Kidney (tissue), 13 donors: ENCODE measurements at regions not wholly inside any gene's neighbourhood (a gene's known extent, or its start where the extent isn't known, plus 50 kb on each side); places are given as distances from the start of the nearest gene placed in this dataset.
A peak's percentile ranks its signal among the peaks of the same experiment; 100 is the strongest.

Experiments used
- DNase-seq, 5 donors: peaks; one replicate each; pipeline ENCODE4 v3.0.0-alpha.2; 2013 to 2020
- FAIRE-seq: peaks from 2 replicates; lab custom pipeline; 2012; peaks lifted over from hg19 to GRCh38; lab: Jason Lieb, UNC
- H3K27ac ChIP-seq, 2 donors: one replicate each; pipeline ENCODE4 v1.7.0; 2013; ENCODE audit warnings: low read depth in 2 of 2, low read length in 2 of 2, inconsistent platforms in 1 of 2
- H3K27me3 ChIP-seq: one replicate; pipeline ENCODE4 v1.7.1; 2013; ENCODE audit warnings: low read length, inconsistent platforms; ENCODE audit not compliant: control insufficient read depth, insufficient read depth
- H3K36me3 ChIP-seq, 3 donors: one replicate each; pipeline versions ENCODE4 v1.7.0 to v1.7.1; 2013; ENCODE audit warnings: low read length in 3 of 3, control low read depth in 1 of 3, inconsistent platforms in 1 of 3; ENCODE audit not compliant: insufficient read depth in 3 of 3, control insufficient read depth in 2 of 3
- H3K4me1 ChIP-seq, 3 donors: one replicate each; pipeline versions ENCODE4 v1.7.0 to v1.7.1; 2013; ENCODE audit warnings: low read length in 3 of 3, inconsistent platforms in 1 of 3, low read depth in 1 of 3; ENCODE audit not compliant: control insufficient read depth in 2 of 3, insufficient read depth in 2 of 3
- H3K4me3 ChIP-seq, 3 donors: one replicate each; pipeline versions ENCODE4 v1.7.0 to v1.8.1; 2013; ENCODE audit warnings: low read length in 3 of 3, control low read depth in 1 of 3, inconsistent platforms in 1 of 3
- H3K9ac ChIP-seq, 3 donors: one replicate each; pipeline versions ENCODE4 v1.7.0 to v1.7.1; 2013; ENCODE audit warnings: low read length in 3 of 3, control low read depth in 1 of 3, inconsistent platforms in 1 of 3
- H3K9me3 ChIP-seq, 3 donors: one replicate each; pipeline versions ENCODE4 v1.7.0 to v1.7.1; 2013; ENCODE audit warnings: low read length in 3 of 3, control low read depth in 1 of 3, inconsistent platforms in 1 of 3; ENCODE audit not compliant: control insufficient read depth in 2 of 3, insufficient read depth in 1 of 3
- CTCF ChIP-seq: IDR thresholded peaks from 3 replicates; pipeline ENCODE4 v1.5.1; 2012; ENCODE audit warnings: mild to moderate bottlenecking, moderate library complexity, borderline replicate concordance; ENCODE audit not compliant: insufficient read depth; ENCODE audit errors: extremely low read depth
- intact Hi-C: fragments of 100-400 bp; cut with DNase I; formaldehyde crosslinking; loops from one replicate; pipeline ENCODE4 v1.11.1; 2022
- donor health status: control.
- donor health status: control.
- donor health status: control.
- donor health status: control.
- donor health status: control.
- donor health status: DM: yes; HTN: yes; CAD: no.
- donor health status: Normal renal cell carcinoma (clear cell type).

DNA sequence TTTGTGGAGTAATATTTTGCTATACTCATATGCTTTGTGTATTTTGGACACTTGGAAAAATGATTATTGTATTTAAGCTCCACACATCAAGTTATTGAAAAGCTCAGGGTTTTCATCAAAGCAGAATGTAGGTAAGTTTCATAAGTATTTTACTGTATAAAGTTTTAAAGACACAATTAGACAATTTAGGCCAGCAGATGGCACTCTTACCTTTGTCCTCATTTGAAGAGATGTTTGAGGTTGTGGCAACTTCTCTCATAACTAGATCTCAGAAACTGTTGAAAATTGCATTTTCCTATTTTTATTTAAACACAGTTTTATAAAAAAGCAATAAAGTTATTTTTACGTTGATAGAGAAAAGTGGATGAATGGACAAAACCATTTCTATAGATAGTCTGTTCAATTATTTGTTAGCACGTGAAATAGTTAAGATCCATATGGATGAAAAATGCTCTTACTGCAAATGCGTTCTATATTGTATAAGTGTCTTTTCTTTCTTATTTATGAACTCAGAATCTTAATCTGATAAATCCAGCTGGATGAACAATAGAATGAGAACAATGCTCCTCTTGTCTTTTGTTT, 300.0 kb downstream of the AEBP2 start:
- DNase-seq (peak in 3 of 5 donors; percentile 27 to 91 (median 82)), FAIRE-seq (peak; percentile 98)
- intact Hi-C loops = no loop called here
- no peak overlapping the region for H3K27ac ChIP-seq
- H3K36me3 ChIP-seq = no peaks in the 10 kb centered on the region
- H3K9ac ChIP-seq = no peak overlapping the region
- H3K4me3 ChIP-seq = no peak overlapping the region
- H3K9me3 ChIP-seq = no peaks in the 10 kb centered on the region
- no peaks in the 10 kb centered on the region for H3K27me3 ChIP-seq
- H3K4me1 ChIP-seq = peaks cover 0 to 5% (median 0%) of the 10 kb centered on the region in 3 donors
- peak; percentile 64 for TF ChIP-seq CTCF

DNA sequence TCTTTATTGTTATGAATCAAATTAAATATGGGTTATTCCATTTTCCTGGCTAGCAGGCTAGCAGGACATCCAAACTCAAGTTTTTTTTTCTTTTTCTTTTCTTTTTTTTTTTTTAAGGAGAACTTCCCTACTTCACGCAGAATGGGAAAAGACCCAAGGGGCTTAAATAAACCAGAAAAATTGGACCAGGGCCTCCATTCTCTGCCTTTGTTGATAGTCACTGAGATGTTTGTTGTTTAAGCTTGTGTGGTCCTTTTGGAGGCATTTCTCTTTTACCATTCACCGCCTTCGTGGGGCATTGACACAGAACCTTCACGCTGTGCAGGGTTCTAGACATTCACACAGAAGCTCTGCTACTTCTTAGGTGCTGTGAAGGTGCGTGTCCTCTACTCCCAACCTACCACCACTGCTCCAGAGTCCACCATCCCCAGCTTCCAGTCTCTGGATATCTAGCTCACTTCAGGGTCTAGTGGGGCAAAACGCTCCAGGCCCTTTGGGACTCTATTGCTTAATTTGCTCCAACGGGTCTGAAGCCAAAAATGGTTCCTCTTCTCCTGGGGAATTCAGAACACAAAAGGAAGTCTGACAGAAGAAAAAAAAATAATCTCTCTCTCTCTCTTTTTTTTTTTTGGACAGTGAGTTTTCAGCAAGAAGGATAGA, 301.3 kb downstream of the AEBP2 start:
- Histone ChIP-seq H3K36me3 (no peaks in the 10 kb centered on the region), H3K4me3 (no peak overlapping the region), H3K4me1 (peaks cover 0 to 5% (median 0%) of the 10 kb centered on the region in 3 donors), H3K9ac (no peak overlapping the region), H3K27me3 (no peaks in the 10 kb centered on the region), H3K9me3 (no peaks in the 10 kb centered on the region), H3K27ac (peak overlapping the region; percentile 10 to 17)
- FAIRE-seq (no peak), DNase-seq (no peak)
- no peak for TF ChIP-seq CTCF
- intact Hi-C loops = no loop called here

DNA sequence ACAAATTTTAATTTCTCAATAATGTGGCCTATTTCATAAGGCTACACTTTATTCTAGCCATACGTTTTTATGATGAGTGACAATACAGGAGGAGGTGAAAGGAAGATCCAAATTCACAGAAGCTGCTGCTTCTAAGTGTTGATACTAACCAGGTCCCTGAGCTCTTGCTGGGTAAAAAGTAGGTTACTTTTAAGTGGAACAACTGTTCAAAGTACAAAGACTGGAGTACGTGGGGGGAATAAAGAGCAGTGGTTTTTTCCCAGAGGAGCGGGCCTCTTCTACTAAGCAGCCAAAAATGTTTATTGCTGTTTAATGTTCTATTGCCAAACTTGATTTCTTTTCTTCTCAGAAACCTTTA, 301.8 kb downstream of the AEBP2 start:
- TF ChIP-seq CTCF = no peak
- no peaks in the 10 kb centered on the region for H3K9me3 ChIP-seq
- peak in 2 of 5 donors; percentile 19 to 35 for DNase-seq
- FAIRE-seq = no peak
- H3K27me3 ChIP-seq = no peaks in the 10 kb centered on the region
- no peak overlapping the region for H3K4me3 ChIP-seq
- H3K36me3 ChIP-seq = no peaks in the 10 kb centered on the region
- no peak overlapping the region for H3K9ac ChIP-seq
- H3K4me1 ChIP-seq = peaks cover 0 to 5% (median 0%) of the 10 kb centered on the region in 3 donors
- intact Hi-C loops = no loop called here
- H3K27ac ChIP-seq = no peak overlapping the region
